ENCODE measurements at regions not wholly inside any gene's neighbourhood (a gene's known extent, or its start where the extent isn't known, plus 50 kb on each side); places are given as distances from the start of the nearest gene placed in this dataset.

DNA sequence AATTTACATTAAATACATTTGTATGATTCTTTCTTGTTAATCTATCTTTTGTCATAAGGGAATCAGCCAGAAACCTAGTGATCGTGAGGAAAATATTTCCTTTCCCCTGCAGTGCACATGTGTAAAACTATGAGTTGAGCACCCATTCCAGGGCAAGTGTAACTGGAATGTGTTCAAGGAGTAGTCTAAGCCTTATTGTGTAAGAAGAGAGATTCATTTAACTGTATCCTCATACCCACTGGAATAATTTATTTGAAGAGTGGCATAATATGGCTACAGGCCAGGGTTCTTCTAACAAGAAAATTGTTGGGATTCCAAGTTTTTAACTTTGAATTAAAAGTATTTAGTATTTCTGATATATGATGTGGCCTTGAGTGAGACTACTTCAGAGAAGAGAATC lies 1692.7 kb downstream of the EFNA5 start:
- Mint-ChIP-seq H3K4me3 (ENCODE audit: low read depth, unreplicated experiment) (no peak overlapping the region), H3K36me3 (ENCODE audit: insufficient read depth, unreplicated experiment) (no peaks in the 10 kb centered on the region)
- CTCF ChIA-PET = no interaction called here

DNA sequence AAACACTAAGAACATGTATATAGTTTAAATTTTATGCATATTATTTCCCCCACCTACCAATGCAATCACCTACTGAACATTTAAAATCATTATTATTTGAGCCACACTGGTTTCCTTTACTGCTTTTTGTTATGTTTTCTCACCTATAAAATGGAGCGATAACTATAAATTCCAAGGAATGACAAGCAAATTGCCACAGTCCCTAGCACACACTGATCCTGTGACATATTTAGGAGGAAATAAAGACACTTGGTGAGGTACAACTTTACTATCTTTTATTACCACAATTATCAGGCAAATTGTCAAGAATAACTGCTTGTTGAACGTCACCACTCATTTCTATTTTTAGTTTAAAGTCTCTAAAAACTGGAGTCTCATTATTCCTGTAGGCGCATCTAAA lies 1693.6 kb downstream of the EFNA5 start:
- H3K27ac Mint-ChIP-seq (ENCODE audit: unreplicated experiment) = no peak overlapping the region
- H3K4me1 Mint-ChIP-seq (ENCODE audit: low read depth, unreplicated experiment) = no peaks in the 10 kb centered on the region
- H3K9me3 Mint-ChIP-seq (ENCODE audit: low read depth, unreplicated experiment) = no peaks in the 10 kb centered on the region
- CTCF ChIA-PET = no interaction called here
- H3K27me3 Mint-ChIP-seq (ENCODE audit: unreplicated experiment) = no peaks in the 10 kb centered on the region
- no peak overlapping the region for H3K4me3 Mint-ChIP-seq (ENCODE audit: low read depth, unreplicated experiment)
- TF ChIP-seq, protein P1, sequence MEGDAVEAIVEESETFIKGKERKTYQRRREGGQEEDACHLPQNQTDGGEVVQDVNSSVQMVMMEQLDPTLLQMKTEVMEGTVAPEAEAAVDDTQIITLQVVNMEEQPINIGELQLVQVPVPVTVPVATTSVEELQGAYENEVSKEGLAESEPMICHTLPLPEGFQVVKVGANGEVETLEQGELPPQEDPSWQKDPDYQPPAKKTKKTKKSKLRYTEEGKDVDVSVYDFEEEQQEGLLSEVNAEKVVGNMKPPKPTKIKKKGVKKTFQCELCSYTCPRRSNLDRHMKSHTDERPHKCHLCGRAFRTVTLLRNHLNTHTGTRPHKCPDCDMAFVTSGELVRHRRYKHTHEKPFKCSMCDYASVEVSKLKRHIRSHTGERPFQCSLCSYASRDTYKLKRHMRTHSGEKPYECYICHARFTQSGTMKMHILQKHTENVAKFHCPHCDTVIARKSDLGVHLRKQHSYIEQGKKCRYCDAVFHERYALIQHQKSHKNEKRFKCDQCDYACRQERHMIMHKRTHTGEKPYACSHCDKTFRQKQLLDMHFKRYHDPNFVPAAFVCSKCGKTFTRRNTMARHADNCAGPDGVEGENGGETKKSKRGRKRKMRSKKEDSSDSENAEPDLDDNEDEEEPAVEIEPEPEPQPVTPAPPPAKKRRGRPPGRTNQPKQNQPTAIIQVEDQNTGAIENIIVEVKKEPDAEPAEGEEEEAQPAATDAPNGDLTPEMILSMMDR (IDR thresholded peaks at IDR 0.05; ENCODE audit: unreplicated experiment) = no peak
- H3K36me3 Mint-ChIP-seq (ENCODE audit: insufficient read depth, unreplicated experiment) = no peaks in the 10 kb centered on the region
- no peak for DNase-seq
- intact Hi-C loops (cut with micrococcal nuclease; ENCODE audit: unreplicated experiment) = no loop called here
- no TSS peak for BruUV-seq (replicated peaks)

More for the DNA sequence above, 1692.7 kb downstream of the EFNA5 start:
- H3K9me3 Mint-ChIP-seq (ENCODE audit: low read depth, unreplicated experiment) = no peaks in the 10 kb centered on the region
- BruUV-seq (replicated peaks) = no TSS peak
- no peak overlapping the region for H3K27ac Mint-ChIP-seq (ENCODE audit: unreplicated experiment)
- no peak for DNase-seq
- H3K4me1 Mint-ChIP-seq (ENCODE audit: low read depth, unreplicated experiment) = no peaks in the 10 kb centered on the region
- intact Hi-C loops (cut with micrococcal nuclease; ENCODE audit: unreplicated experiment) = no loop called here
- H3K27me3 Mint-ChIP-seq (ENCODE audit: unreplicated experiment) = no peaks in the 10 kb centered on the region
- TF ChIP-seq, protein P1 (IDR thresholded peaks at IDR 0.05; ENCODE audit: unreplicated experiment) = no peak

DNA sequence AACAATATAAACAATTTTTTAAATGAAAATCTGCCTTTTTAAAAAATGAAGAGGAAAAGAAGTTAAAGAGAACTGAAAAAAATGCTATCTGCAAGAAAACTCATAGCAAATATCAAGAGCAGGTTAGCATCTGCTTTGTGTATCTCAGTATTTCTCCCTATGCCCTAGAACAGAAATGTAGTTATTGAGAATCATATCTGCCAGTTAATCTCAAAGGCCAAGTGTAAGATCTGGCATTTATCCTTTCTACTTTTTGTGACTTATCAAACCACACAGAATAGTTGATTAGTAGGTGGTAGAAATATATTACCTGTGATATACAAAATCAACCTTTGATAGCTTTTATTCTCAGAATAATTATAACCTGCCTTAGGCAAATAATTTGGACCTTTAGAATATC lies 1699.8 kb downstream of the EFNA5 start:
- H3K27ac Mint-ChIP-seq (ENCODE audit: unreplicated experiment) = no peak overlapping the region
- CTCF ChIA-PET = no interaction called here
- no peak overlapping the region for H3K4me3 Mint-ChIP-seq (ENCODE audit: low read depth, unreplicated experiment)
- no peaks in the 10 kb centered on the region for H3K9me3 Mint-ChIP-seq (ENCODE audit: low read depth, unreplicated experiment)
- DNase-seq = no peak
- no peaks in the 10 kb centered on the region for H3K27me3 Mint-ChIP-seq (ENCODE audit: unreplicated experiment)
- TF ChIP-seq, protein P1 (IDR thresholded peaks at IDR 0.05; ENCODE audit: unreplicated experiment) = no peak
- intact Hi-C loops (cut with micrococcal nuclease; ENCODE audit: unreplicated experiment) = no loop called here
- H3K4me1 Mint-ChIP-seq (ENCODE audit: low read depth, unreplicated experiment) = peaks cover 15% of the 10 kb centered on the region
- no TSS peak for BruUV-seq (replicated peaks)
- no peaks in the 10 kb centered on the region for H3K36me3 Mint-ChIP-seq (ENCODE audit: insufficient read depth, unreplicated experiment)

DNA sequence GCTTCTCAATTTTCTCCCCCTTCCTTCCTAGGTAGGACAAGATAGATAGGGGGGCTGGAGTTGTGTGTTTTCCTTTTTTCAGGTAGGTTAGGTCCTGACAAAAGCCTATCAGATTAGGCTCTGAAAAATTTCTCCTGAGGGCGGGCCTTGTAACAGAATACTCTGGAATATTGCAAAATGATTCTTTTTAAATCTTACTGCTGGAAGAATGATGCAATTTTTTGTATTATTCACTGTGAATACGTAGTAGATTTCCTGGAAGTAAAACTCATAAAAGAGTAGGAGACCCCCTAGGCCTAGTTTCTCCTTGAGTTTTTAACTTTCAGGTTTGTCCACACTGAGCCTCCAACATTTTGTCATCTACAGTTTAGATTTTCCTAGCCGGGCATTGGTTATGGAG lies 1701.8 kb downstream of the EFNA5 start:
- intact Hi-C loops (cut with micrococcal nuclease; ENCODE audit: unreplicated experiment) = no loop called here
- CTCF ChIA-PET = no interaction called here
- peaks cover 15% of the 10 kb centered on the region for H3K4me1 Mint-ChIP-seq (ENCODE audit: low read depth, unreplicated experiment)
- no TSS peak for BruUV-seq (replicated peaks)
- no peaks in the 10 kb centered on the region for H3K36me3 Mint-ChIP-seq (ENCODE audit: insufficient read depth, unreplicated experiment)
- H3K4me3 Mint-ChIP-seq (ENCODE audit: low read depth, unreplicated experiment) = no peak overlapping the region
- H3K9me3 Mint-ChIP-seq (ENCODE audit: low read depth, unreplicated experiment) = no peaks in the 10 kb centered on the region
- DNase-seq = no peak
- no peaks in the 10 kb centered on the region for H3K27me3 Mint-ChIP-seq (ENCODE audit: unreplicated experiment)
- no peak overlapping the region for H3K27ac Mint-ChIP-seq (ENCODE audit: unreplicated experiment)
- TF ChIP-seq, protein P1 (IDR thresholded peaks at IDR 0.05; ENCODE audit: unreplicated experiment) = no peak

Data from Calu3 (cell line).